ENCODE measurements at regions not wholly inside any gene's neighbourhood (a gene's known extent, or its start where the extent isn't known, plus 50 kb on each side); places are given as distances from the start of the nearest gene placed in this dataset.

- TF ChIP-seq CBX3 (IDR thresholded peaks at IDR 0.05; ENCODE audit: low read depth) (no peak), TCF7L2 (IDR thresholded peaks at IDR 0.05; ENCODE audit: borderline replicate concordance, extremely low read depth, insufficient read depth, insufficient read length) (no peak), ZNF274 (IDR thresholded peaks at IDR 0.05; ENCODE audit: low read depth, low read length) (no peak), FOSL1 (IDR thresholded peaks at IDR 0.05; ENCODE audit: low read depth) (no peak), RAD21 (IDR thresholded peaks at IDR 0.05; ENCODE audit: low read depth) (no peak), SRF (IDR thresholded peaks at IDR 0.05; ENCODE audit: low read depth) (no peak), ELF1 (IDR thresholded peaks at IDR 0.05; ENCODE audit: borderline replicate concordance, low read depth) (no peak), EZH2 (IDR thresholded peaks at IDR 0.05) (no peak)
Measured at GRCh38 chr10:23885853-23886252, 323.1 kb upstream of the KIAA1217 start (continued).

GRCh38 chr10:23886355-23886754 is 322.6 kb upstream of the KIAA1217 start:
- H3K9me2 ChIP-seq (ENCODE audit: insufficient read depth), result no peaks in the 10 kb centered on the region
- H3K9me3 ChIP-seq (ENCODE audit: control insufficient read depth in 1 of 2, insufficient read depth in 1 of 2, low read depth in 1 of 2, low read length in 2 of 2), result no peaks in the 10 kb centered on the region
- H4K20me1 ChIP-seq (ENCODE audit: insufficient read depth), result no peaks in the 10 kb centered on the region
- H3K36me3 ChIP-seq (ENCODE audit: control insufficient read depth in 1 of 2, insufficient read depth in 2 of 2, low read length in 2 of 2), result no peaks in the 10 kb centered on the region
- DNase-seq (ENCODE audit: low read depth, low spot score), result no peak
- H3K27ac ChIP-seq (ENCODE audit: low read depth, low read length), result no peak overlapping the region
- no peak overlapping the region for H3K4me3 ChIP-seq (replicated peaks in 1 of 2; ENCODE audit: low read depth in 1 of 2, low read length in 2 of 2)
- RAD21 ChIA-PET (ENCODE audit: low non-redundant PET in 1 of 2, low total read pairs in 2 of 2, uncharacterized antibody in 2 of 2, unreplicated experiment in 2 of 2), result no interaction called here
- H3K79me2 ChIP-seq (ENCODE audit: insufficient read depth, low read length), result no peaks in the 10 kb centered on the region
- H3K27me3 ChIP-seq (ENCODE audit: insufficient read depth, low read length), result no peaks in the 10 kb centered on the region
- intact Hi-C loops (cut with micrococcal nuclease), result no loop called here
- ATAC-seq, result no peak
- BruUV-seq (replicated peaks), result no TSS peak
- no peaks in the 10 kb centered on the region for H3K4me1 ChIP-seq (ENCODE audit: control insufficient read depth in 1 of 2, insufficient read depth in 2 of 2, low read length in 2 of 2)
- H3K4me2 ChIP-seq (ENCODE audit: low read length), result no peak overlapping the region
- CTCF ChIA-PET, result no interaction called here
- no peak for TF ChIP-seq MAX (IDR thresholded peaks at IDR 0.05)
- 0 out of 6 replicates have a peak, but pooled peaks of 1 of the 3 experiments have one; percentile 3 for TF ChIP-seq CTCF (IDR thresholded peaks at IDR 0.05 in 2 of 3, conservative IDR thresholded peaks at IDR 0.05 in 1 of 3; ENCODE audit: borderline replicate concordance in 1 of 3, insufficient read depth in 1 of 3, low read depth in 2 of 3, low read length in 2 of 3)
- no peak for TF ChIP-seq JUND (IDR thresholded peaks at IDR 0.05)
- no peak overlapping the region for H3K9ac ChIP-seq (ENCODE audit: low read length)
- POLR2A ChIA-PET, result no interaction called here
- no peak overlapping the region for H2AFZ ChIP-seq (ENCODE audit: low read depth, low read length, poor library complexity, severe bottlenecking)
